GM20000 (cell line): ENCODE measurements at regions not wholly inside any gene's neighbourhood (a gene's known extent, or its start where the extent isn't known, plus 50 kb on each side); places are given as distances from the start of the nearest gene placed in this dataset.

Experiments used
- DNase-seq: peaks from one replicate; pipeline ENCODE4 v3.0.0; 2012; ENCODE audit warnings: low spot score
- CTCF ChIP-seq: IDR thresholded peaks from 2 replicates; pipeline ENCODE4 v1.5.1; 2012; ENCODE audit warnings: mild to moderate bottlenecking, control low read depth; ENCODE audit errors: extremely low read depth, missing control alignments

GRCh38 chr18:66222174-66222573, 381.7 kb downstream of the CDH19 start:
- DNase-seq: no peak
- no peak for TF ChIP-seq CTCF

- no peak for TF ChIP-seq CTCF
- DNase-seq: no peak
Measured at GRCh38 chr18:66219817-66220216, 384.1 kb downstream of the CDH19 start.

- no peak for TF ChIP-seq CTCF
- DNase-seq: no peak
Measured at GRCh38 chr18:66211749-66212148, 392.1 kb downstream of the CDH19 start.

- no peak for TF ChIP-seq CTCF
- no peak for DNase-seq
Measured at GRCh38 chr18:66210875-66211274, 393.0 kb downstream of the CDH19 start.

- no peak for DNase-seq
Measured at GRCh38 chr18:66209656-66210055, 394.2 kb downstream of the CDH19 start.

GRCh38 chr18:66196805-66197204, 407.1 kb downstream of the CDH19 start:
- TF ChIP-seq CTCF: no peak
- DNase-seq: no peak

More at GRCh38 chr18:66209656-66210055, 394.2 kb downstream of the CDH19 start:
- TF ChIP-seq CTCF: no peak

- no peak for TF ChIP-seq CTCF
- no peak for DNase-seq
Measured at GRCh38 chr18:66193938-66194337, 410.0 kb downstream of the CDH19 start.
